ENCODE measurements at regions not wholly inside any gene's neighbourhood (a gene's known extent, or its start where the extent isn't known, plus 50 kb on each side); places are given as distances from the start of the nearest gene placed in this dataset.

- Mint-ChIP-seq H3K36me3 (ENCODE audit: low read depth) (no peaks in the 10 kb centered on the region), H3K9me3 (no peaks in the 10 kb centered on the region)
Observed at GRCh38 chr2:199629301-199629700, 171.6 kb upstream of the SATB2 start.

GRCh38 chr2:199627417-199627816 is 169.7 kb upstream of the SATB2 start:
- H3K9me3 Mint-ChIP-seq: no peaks in the 10 kb centered on the region
- H3K4me3 Mint-ChIP-seq: no peak overlapping the region
- H3K4me1 Mint-ChIP-seq: peaks cover 3% of the 10 kb centered on the region
- H3K36me3 Mint-ChIP-seq (ENCODE audit: low read depth): no peaks in the 10 kb centered on the region
- H3K27ac Mint-ChIP-seq: no peak overlapping the region
- TF ChIP-seq, protein P1, sequence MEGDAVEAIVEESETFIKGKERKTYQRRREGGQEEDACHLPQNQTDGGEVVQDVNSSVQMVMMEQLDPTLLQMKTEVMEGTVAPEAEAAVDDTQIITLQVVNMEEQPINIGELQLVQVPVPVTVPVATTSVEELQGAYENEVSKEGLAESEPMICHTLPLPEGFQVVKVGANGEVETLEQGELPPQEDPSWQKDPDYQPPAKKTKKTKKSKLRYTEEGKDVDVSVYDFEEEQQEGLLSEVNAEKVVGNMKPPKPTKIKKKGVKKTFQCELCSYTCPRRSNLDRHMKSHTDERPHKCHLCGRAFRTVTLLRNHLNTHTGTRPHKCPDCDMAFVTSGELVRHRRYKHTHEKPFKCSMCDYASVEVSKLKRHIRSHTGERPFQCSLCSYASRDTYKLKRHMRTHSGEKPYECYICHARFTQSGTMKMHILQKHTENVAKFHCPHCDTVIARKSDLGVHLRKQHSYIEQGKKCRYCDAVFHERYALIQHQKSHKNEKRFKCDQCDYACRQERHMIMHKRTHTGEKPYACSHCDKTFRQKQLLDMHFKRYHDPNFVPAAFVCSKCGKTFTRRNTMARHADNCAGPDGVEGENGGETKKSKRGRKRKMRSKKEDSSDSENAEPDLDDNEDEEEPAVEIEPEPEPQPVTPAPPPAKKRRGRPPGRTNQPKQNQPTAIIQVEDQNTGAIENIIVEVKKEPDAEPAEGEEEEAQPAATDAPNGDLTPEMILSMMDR (IDR thresholded peaks at IDR 0.05; ENCODE audit: unreplicated experiment in 3 of 3): no peak
- no peaks in the 10 kb centered on the region for H3K27me3 Mint-ChIP-seq (ENCODE audit: low read depth)

More at GRCh38 chr2:199629301-199629700, 171.6 kb upstream of the SATB2 start:
- Mint-ChIP-seq H3K27ac (no peak overlapping the region), H3K27me3 (ENCODE audit: low read depth) (no peaks in the 10 kb centered on the region), H3K4me3 (no peak overlapping the region), H3K4me1 (peaks cover 3% of the 10 kb centered on the region)
- TF ChIP-seq, protein P1 (IDR thresholded peaks at IDR 0.05; ENCODE audit: unreplicated experiment in 3 of 3): no peak

- H3K36me3 Mint-ChIP-seq (ENCODE audit: low read depth): no peaks in the 10 kb centered on the region
- no peak overlapping the region for H3K27ac Mint-ChIP-seq
- TF ChIP-seq, protein P1 (IDR thresholded peaks at IDR 0.05; ENCODE audit: unreplicated experiment in 3 of 3): no peak
- H3K4me1 Mint-ChIP-seq: peaks cover 3% of the 10 kb centered on the region
- H3K27me3 Mint-ChIP-seq (ENCODE audit: low read depth): no peaks in the 10 kb centered on the region
- H3K4me3 Mint-ChIP-seq: no peak overlapping the region
- H3K9me3 Mint-ChIP-seq: no peaks in the 10 kb centered on the region
Observed at GRCh38 chr2:199624958-199625357, 167.2 kb upstream of the SATB2 start.

DNA sequence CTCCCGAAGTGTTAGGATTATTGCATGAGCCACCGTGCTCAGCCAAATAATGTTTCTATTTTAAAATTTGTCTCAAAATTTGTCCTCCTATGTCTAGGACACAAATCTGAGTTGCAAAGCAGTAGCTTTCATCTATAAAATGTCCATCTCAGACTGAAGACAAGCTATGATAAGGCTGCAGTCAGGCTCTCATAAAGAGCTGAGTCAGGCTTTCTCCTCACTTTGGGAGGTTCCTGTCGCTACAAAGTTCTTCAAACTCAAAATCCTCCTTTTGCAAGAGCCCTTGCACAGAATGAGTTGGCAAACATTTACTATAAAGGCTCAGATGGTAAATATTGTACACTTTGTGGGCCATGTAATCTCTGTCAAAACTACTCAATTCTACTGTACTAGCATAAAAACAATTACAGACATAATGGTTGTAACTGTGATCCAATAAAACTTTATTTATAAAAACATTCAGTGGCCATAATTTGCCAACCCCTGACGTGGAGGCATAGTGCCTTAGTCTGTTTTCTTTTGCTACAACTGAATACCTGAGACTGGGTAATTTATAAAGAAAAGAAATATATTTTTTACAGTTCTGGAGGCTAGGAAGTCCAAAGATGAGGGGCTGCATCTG is 154.9 kb upstream of the SATB2 start:
- no peak overlapping the region for H3K4me3 Mint-ChIP-seq

DNA sequence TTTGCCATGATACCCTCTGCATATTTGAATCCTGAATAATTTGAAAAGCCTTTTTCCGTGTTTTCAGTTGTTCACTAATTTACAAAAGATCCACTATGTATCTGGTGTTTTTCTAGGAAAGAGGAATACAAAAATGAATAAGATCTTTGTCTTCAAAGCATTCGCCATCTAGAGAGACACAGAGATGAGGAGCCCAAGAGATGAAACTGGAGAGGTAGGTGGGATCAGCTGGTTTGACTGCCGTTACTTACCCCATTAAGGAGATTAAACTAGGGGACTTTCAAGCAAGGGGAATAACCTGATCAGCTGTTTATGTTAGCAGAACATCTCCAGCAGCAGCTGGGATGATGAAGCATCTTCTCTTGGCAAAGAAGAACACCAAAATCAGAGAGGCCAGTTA is 150.2 kb upstream of the SATB2 start:
- H3K9me3 Mint-ChIP-seq: peaks cover 3% of the 10 kb centered on the region
- TF ChIP-seq, protein P1 (IDR thresholded peaks at IDR 0.05; ENCODE audit: unreplicated experiment in 3 of 3): no peak
- no peak overlapping the region for H3K27ac Mint-ChIP-seq
- H3K27me3 Mint-ChIP-seq (ENCODE audit: low read depth): peaks cover 25% of the 10 kb centered on the region
- no peaks in the 10 kb centered on the region for H3K36me3 Mint-ChIP-seq (ENCODE audit: low read depth)
- no peak overlapping the region for H3K4me3 Mint-ChIP-seq
- H3K4me1 Mint-ChIP-seq: no peaks in the 10 kb centered on the region

More for the DNA sequence above, 154.9 kb upstream of the SATB2 start:
- no peaks in the 10 kb centered on the region for H3K36me3 Mint-ChIP-seq (ENCODE audit: low read depth)
- no peak overlapping the region for H3K27ac Mint-ChIP-seq
- TF ChIP-seq, protein P1 (IDR thresholded peaks at IDR 0.05; ENCODE audit: unreplicated experiment in 3 of 3): no peak
- no peaks in the 10 kb centered on the region for H3K4me1 Mint-ChIP-seq
- peaks cover 5% of the 10 kb centered on the region for H3K27me3 Mint-ChIP-seq (ENCODE audit: low read depth)
- peaks cover 3% of the 10 kb centered on the region for H3K9me3 Mint-ChIP-seq

DNA sequence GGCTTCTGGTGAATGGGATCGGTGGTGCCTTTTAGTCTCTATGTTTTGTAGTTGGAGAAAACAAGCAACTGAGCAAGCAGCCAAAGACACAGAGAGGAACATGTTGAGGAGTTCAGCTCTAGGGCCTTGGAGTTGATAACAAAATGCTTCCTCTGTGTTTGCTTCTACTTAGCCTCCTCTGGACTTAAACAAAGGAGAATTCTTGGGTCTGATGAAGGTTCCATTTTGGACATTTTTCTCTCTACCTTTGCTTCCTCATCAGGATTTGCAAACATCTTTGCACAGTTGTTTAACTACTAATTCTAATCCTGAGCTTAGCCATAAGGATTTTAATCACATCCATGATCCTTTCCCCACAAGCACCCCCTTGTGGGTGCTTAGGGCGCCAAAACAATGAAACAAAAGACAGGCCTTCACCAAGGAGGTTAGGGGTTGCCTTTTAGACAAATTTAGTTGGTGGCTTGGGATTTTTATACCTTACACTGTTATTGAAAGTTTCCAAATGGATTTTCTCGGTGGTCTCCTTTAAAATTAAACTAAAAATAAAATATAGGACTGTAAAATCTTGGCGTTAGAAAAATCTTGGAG is 148.5 kb upstream of the SATB2 start:
- no peak overlapping the region for H3K27ac Mint-ChIP-seq
- no peak overlapping the region for H3K4me3 Mint-ChIP-seq
- no peaks in the 10 kb centered on the region for H3K4me1 Mint-ChIP-seq
- peaks cover 3% of the 10 kb centered on the region for H3K9me3 Mint-ChIP-seq
- H3K36me3 Mint-ChIP-seq (ENCODE audit: low read depth): no peaks in the 10 kb centered on the region
- peaks cover 31% of the 10 kb centered on the region for H3K27me3 Mint-ChIP-seq (ENCODE audit: low read depth)
- TF ChIP-seq, protein P1 (IDR thresholded peaks at IDR 0.05; ENCODE audit: unreplicated experiment in 3 of 3): no peak
